Stomach (tissue), 4 donors: ENCODE measurements at regions not wholly inside any gene's neighbourhood (a gene's known extent, or its start where the extent isn't known, plus 50 kb on each side); places are given as distances from the start of the nearest gene placed in this dataset.
"Not testable (repeated sequence)": the region's sequence is repeated elsewhere in the genome, so short reads cannot be mapped to it uniquely, and the experiment has no call there.

Experiments used
- CTCF ChIP-seq, 7 experiments: fragments of 450-650 bp in 4 of 7; fragments of 200-600 bp in 3 of 7; sonication (generic) in 3 of 7; IDR thresholded peaks; one replicate each; pipeline ENCODE4 v1.5.1; 2016 to 2019; ENCODE audit warnings: antibody characterized with exemption in 7 of 7, control low read depth in 2 of 7, mild to moderate bottlenecking in 1 of 7
- POLR2AphosphoS5 ChIP-seq, 3 donors: sonication (generic); formaldehyde crosslinking; IDR thresholded peaks; one replicate each; pipeline ENCODE4 v1.6.1; 2016; ENCODE audit warnings: antibody characterized with exemption in 3 of 3

- TF ChIP-seq CTCF, POLR2AphosphoS5 (IDR thresholded peaks at IDR 0.05): not testable (repeated sequence)
Observed at GRCh38 chr2:91873416-91873815, 2997.8 kb upstream of the TEKT4 start.
